Spinal cord (tissue), 9 donors: ENCODE measurements at regions not wholly inside any gene's neighbourhood (a gene's known extent, or its start where the extent isn't known, plus 50 kb on each side); places are given as distances from the start of the nearest gene placed in this dataset.
A peak's percentile ranks its signal among the peaks of the same experiment; 100 is the strongest.

Experiments
- DNase-seq, 6 donors: peaks; one replicate each; pipeline versions ENCODE4 v3.0.0 to v3.0.0-alpha.2; 2013 to 2015; ENCODE audit warnings: low spot score in 6 of 6, low read depth in 4 of 6
- H3K27ac ChIP-seq: one replicate; pipeline ENCODE4 v1.5.1; 2013; ENCODE audit warnings: low read depth, low read length, control low read depth
- H3K27me3 ChIP-seq: one replicate; pipeline ENCODE4 v1.6.1; 2013; ENCODE audit warnings: low read length; ENCODE audit not compliant: control insufficient read depth, insufficient read depth
- H3K36me3 ChIP-seq: one replicate; pipeline ENCODE4 v1.6.1; 2013; ENCODE audit warnings: low read length; ENCODE audit not compliant: control insufficient read depth, insufficient read depth
- H3K4me1 ChIP-seq: one replicate; pipeline ENCODE4 v1.6.1; 2013; ENCODE audit warnings: low read length; ENCODE audit not compliant: control insufficient read depth, insufficient read depth
- H3K4me3 ChIP-seq: one replicate; pipeline ENCODE4 v1.5.1; 2013; ENCODE audit warnings: low read depth, low read length, control low read depth
- H3K9me3 ChIP-seq: one replicate; pipeline ENCODE4 v1.6.1; 2013; ENCODE audit warnings: low read length; ENCODE audit not compliant: control insufficient read depth, insufficient read depth
- WGBS: methylation state at CpG from one replicate; pipeline ENCODE4 v1.1.5; 2013; ENCODE audit warnings: missing lambda C conversion rate; ENCODE audit not compliant: insufficient coverage; 5-methylcytosine and 5-hydroxymethylcytosine counted together
- donor health status: healthy.

- H3K4me3 ChIP-seq = no peak overlapping the region
- H3K27ac ChIP-seq = no peak overlapping the region
- H3K4me1 ChIP-seq = peaks cover 6% of the 10 kb centered on the region
- no peaks in the 10 kb centered on the region for H3K36me3 ChIP-seq
- no peaks in the 10 kb centered on the region for H3K27me3 ChIP-seq
- WGBS = 69% methylated on average over 7 of the region's 10 CpGs
- no peaks in the 10 kb centered on the region for H3K9me3 ChIP-seq
- DNase-seq = peak in 2 of 6 donors; percentile 36 to 60
Observed at GRCh38 chr3:43883729-43884396, 193.1 kb downstream of the ABHD5 start.

GRCh38 chr3:43884581-43884980 is 193.8 kb downstream of the ABHD5 start:
- WGBS = 90% methylated on average over 7 of the region's 7 CpGs
- no peak for DNase-seq
- no peak overlapping the region for H3K4me3 ChIP-seq

GRCh38 chr3:43885908-43886618 is 195.3 kb downstream of the ABHD5 start:
- peaks cover 6% of the 10 kb centered on the region for H3K4me1 ChIP-seq
- no peak for DNase-seq
- 100% methylated on average over 1 of the region's 3 CpGs for WGBS
- no peaks in the 10 kb centered on the region for H3K9me3 ChIP-seq
- H3K27me3 ChIP-seq = no peaks in the 10 kb centered on the region
- no peak overlapping the region for H3K4me3 ChIP-seq
- no peaks in the 10 kb centered on the region for H3K36me3 ChIP-seq
- H3K27ac ChIP-seq = no peak overlapping the region

More at GRCh38 chr3:43884581-43884980, 193.8 kb downstream of the ABHD5 start:
- Histone ChIP-seq H3K36me3 (no peaks in the 10 kb centered on the region), H3K4me1 (peaks cover 6% of the 10 kb centered on the region), H3K9me3 (no peaks in the 10 kb centered on the region), H3K27me3 (no peaks in the 10 kb centered on the region), H3K27ac (no peak overlapping the region)

- 39% methylated on average over 3 of the region's 6 CpGs for WGBS
- no peaks in the 10 kb centered on the region for H3K36me3 ChIP-seq
- H3K9me3 ChIP-seq = no peaks in the 10 kb centered on the region
- H3K4me1 ChIP-seq = peaks cover 6% of the 10 kb centered on the region
- DNase-seq = peak in 2 of 6 donors; percentile 7 to 49
- no peak overlapping the region for H3K27ac ChIP-seq
- H3K4me3 ChIP-seq = no peak overlapping the region
- H3K27me3 ChIP-seq = no peaks in the 10 kb centered on the region
Observed at GRCh38 chr3:43892061-43892460, 201.3 kb downstream of the ABHD5 start.

- WGBS = 3% methylated on average over 3 of the region's 7 CpGs
- no peaks in the 10 kb centered on the region for H3K9me3 ChIP-seq
- DNase-seq = peak in 2 of 6 donors; percentile 27 to 73
- no peak overlapping the region for H3K27ac ChIP-seq
- H3K27me3 ChIP-seq = no peaks in the 10 kb centered on the region
- H3K4me1 ChIP-seq = peaks cover 6% of the 10 kb centered on the region
- H3K4me3 ChIP-seq = no peak overlapping the region
- no peaks in the 10 kb centered on the region for H3K36me3 ChIP-seq
Observed at GRCh38 chr3:43892526-43892925, 201.8 kb downstream of the ABHD5 start.

- H3K4me3 ChIP-seq = peak overlapping the region; percentile 39
- H3K4me1 ChIP-seq = peaks cover 6% of the 10 kb centered on the region
- no peaks in the 10 kb centered on the region for H3K9me3 ChIP-seq
- DNase-seq = no peak
- no peaks in the 10 kb centered on the region for H3K27me3 ChIP-seq
- WGBS = 11% methylated on average over 14 of the region's 14 CpGs
- peak overlapping the region; percentile 29 for H3K27ac ChIP-seq
- no peaks in the 10 kb centered on the region for H3K36me3 ChIP-seq
Observed at GRCh38 chr3:43893727-43894126, 203.0 kb downstream of the ABHD5 start.

GRCh38 chr3:43894176-43895049 is 203.7 kb downstream of the ABHD5 start:
- peak; percentile 62 to 95 (median 82) for DNase-seq
- no peaks in the 10 kb centered on the region for H3K36me3 ChIP-seq
- WGBS = 4% methylated on average over 56 of the region's 63 CpGs
- H3K4me1 ChIP-seq = peaks cover 6% of the 10 kb centered on the region
- no peaks in the 10 kb centered on the region for H3K27me3 ChIP-seq
- peak overlapping the region; percentile 39 for H3K4me3 ChIP-seq
- H3K9me3 ChIP-seq = no peaks in the 10 kb centered on the region
- peak overlapping the region; percentile 29 for H3K27ac ChIP-seq

GRCh38 chr3:43895573-43895972 is 204.8 kb downstream of the ABHD5 start:
- DNase-seq = peak in 1 of 6 donors; percentile 20
- Histone ChIP-seq H3K4me3 (no peak overlapping the region), H3K27me3 (no peaks in the 10 kb centered on the region), H3K4me1 (peaks cover 6% of the 10 kb centered on the region), H3K27ac (no peak overlapping the region), H3K9me3 (no peaks in the 10 kb centered on the region), H3K36me3 (no peaks in the 10 kb centered on the region)
- WGBS = 54% methylated on average over 4 of the region's 4 CpGs

GRCh38 chr3:43902415-43902814 is 211.7 kb downstream of the ABHD5 start:
- Histone ChIP-seq H3K4me1 (no peaks in the 10 kb centered on the region), H3K9me3 (no peaks in the 10 kb centered on the region), H3K27ac (no peak overlapping the region), H3K36me3 (no peaks in the 10 kb centered on the region), H3K27me3 (no peaks in the 10 kb centered on the region), H3K4me3 (no peak overlapping the region)
- DNase-seq = no peak
- no CpG with 5 or more reads among the region's 2 CpGs for WGBS
